ENCODE measurements at regions not wholly inside any gene's neighbourhood (a gene's known extent, or its start where the extent isn't known, plus 50 kb on each side); places are given as distances from the start of the nearest gene placed in this dataset.

GRCh38 chr5:152260940-152261339 is 144.1 kb downstream of the NMUR2 start:
- H3K9me3 ChIP-seq (ENCODE audit: control insufficient read depth in 1 of 2, insufficient read depth in 1 of 2, low read depth in 1 of 2, low read length in 2 of 2) = no peaks in the 10 kb centered on the region
- no peak overlapping the region for H3K4me2 ChIP-seq (ENCODE audit: low read length)
- H2AFZ ChIP-seq (ENCODE audit: low read depth, low read length, poor library complexity, severe bottlenecking) = no peak overlapping the region
- POLR2A ChIA-PET = no interaction called here
- no peak for ATAC-seq
- intact Hi-C loops (cut with micrococcal nuclease) = no loop called here
- no peaks in the 10 kb centered on the region for H3K9me2 ChIP-seq (ENCODE audit: insufficient read depth)
- H3K27me3 ChIP-seq (ENCODE audit: insufficient read depth, low read length) = peaks cover 6% of the 10 kb centered on the region; the same call in 1 of the 2 replicates
- H3K4me3 ChIP-seq (replicated peaks in 1 of 2; ENCODE audit: low read depth in 1 of 2, low read length in 2 of 2) = no peak overlapping the region
- H3K27ac ChIP-seq (ENCODE audit: low read depth, low read length) = no peak overlapping the region
- no peak for TF ChIP-seq JUND (IDR thresholded peaks at IDR 0.05)
- no peaks in the 10 kb centered on the region for H3K36me3 ChIP-seq (ENCODE audit: control insufficient read depth in 1 of 2, insufficient read depth in 2 of 2, low read length in 2 of 2)
- no peaks in the 10 kb centered on the region for H3K4me1 ChIP-seq (ENCODE audit: control insufficient read depth in 1 of 2, insufficient read depth in 2 of 2, low read length in 2 of 2)
- H4K20me1 ChIP-seq (ENCODE audit: insufficient read depth) = no peaks in the 10 kb centered on the region
- CTCF ChIA-PET = no interaction called here
- RAD21 ChIA-PET (ENCODE audit: low non-redundant PET in 1 of 2, low total read pairs in 2 of 2, uncharacterized antibody in 2 of 2, unreplicated experiment in 2 of 2) = no interaction called here
- no TSS peak for BruUV-seq (replicated peaks)
- DNase-seq (ENCODE audit: low read depth, low spot score) = no peak
- no peaks in the 10 kb centered on the region for H3K79me2 ChIP-seq (ENCODE audit: insufficient read depth, low read length)
- no peak overlapping the region for H3K9ac ChIP-seq (ENCODE audit: low read length)

GRCh38 chr5:152259702-152260101 is 145.4 kb downstream of the NMUR2 start:
- Histone ChIP-seq H3K27ac (ENCODE audit: low read depth, low read length) (no peak overlapping the region), H3K9ac (ENCODE audit: low read length) (no peak overlapping the region), H3K4me2 (ENCODE audit: low read length) (no peak overlapping the region), H3K27me3 (ENCODE audit: insufficient read depth, low read length) (peaks cover 6% of the 10 kb centered on the region; the same call in 1 of the 2 replicates), H4K20me1 (ENCODE audit: insufficient read depth) (no peaks in the 10 kb centered on the region), H3K9me3 (ENCODE audit: control insufficient read depth in 1 of 2, insufficient read depth in 1 of 2, low read depth in 1 of 2, low read length in 2 of 2) (no peaks in the 10 kb centered on the region), H3K9me2 (ENCODE audit: insufficient read depth) (no peaks in the 10 kb centered on the region), H3K4me1 (ENCODE audit: control insufficient read depth in 1 of 2, insufficient read depth in 2 of 2, low read length in 2 of 2) (no peaks in the 10 kb centered on the region), H2AFZ (ENCODE audit: low read depth, low read length, poor library complexity, severe bottlenecking) (no peak overlapping the region), H3K36me3 (ENCODE audit: control insufficient read depth in 1 of 2, insufficient read depth in 2 of 2, low read length in 2 of 2) (no peaks in the 10 kb centered on the region), H3K4me3 (replicated peaks in 1 of 2; ENCODE audit: low read depth in 1 of 2, low read length in 2 of 2) (no peak overlapping the region), H3K79me2 (ENCODE audit: insufficient read depth, low read length) (no peaks in the 10 kb centered on the region)
- ChIA-PET RAD21 (ENCODE audit: low non-redundant PET in 1 of 2, low total read pairs in 2 of 2, uncharacterized antibody in 2 of 2, unreplicated experiment in 2 of 2) (no interaction called here), CTCF (no interaction called here), POLR2A (no interaction called here)
- no TSS peak for BruUV-seq (replicated peaks)
- intact Hi-C loops (cut with micrococcal nuclease) = no loop called here
- no peak for ATAC-seq
- no peak for DNase-seq (ENCODE audit: low read depth, low spot score)
- TF ChIP-seq RAD21 (IDR thresholded peaks at IDR 0.05; ENCODE audit: low read depth) = no peak
- no peak for TF ChIP-seq JUND (IDR thresholded peaks at IDR 0.05)
- no peak for TF ChIP-seq FOSL1 (IDR thresholded peaks at IDR 0.05; ENCODE audit: low read depth)
- TF ChIP-seq, protein P1, sequence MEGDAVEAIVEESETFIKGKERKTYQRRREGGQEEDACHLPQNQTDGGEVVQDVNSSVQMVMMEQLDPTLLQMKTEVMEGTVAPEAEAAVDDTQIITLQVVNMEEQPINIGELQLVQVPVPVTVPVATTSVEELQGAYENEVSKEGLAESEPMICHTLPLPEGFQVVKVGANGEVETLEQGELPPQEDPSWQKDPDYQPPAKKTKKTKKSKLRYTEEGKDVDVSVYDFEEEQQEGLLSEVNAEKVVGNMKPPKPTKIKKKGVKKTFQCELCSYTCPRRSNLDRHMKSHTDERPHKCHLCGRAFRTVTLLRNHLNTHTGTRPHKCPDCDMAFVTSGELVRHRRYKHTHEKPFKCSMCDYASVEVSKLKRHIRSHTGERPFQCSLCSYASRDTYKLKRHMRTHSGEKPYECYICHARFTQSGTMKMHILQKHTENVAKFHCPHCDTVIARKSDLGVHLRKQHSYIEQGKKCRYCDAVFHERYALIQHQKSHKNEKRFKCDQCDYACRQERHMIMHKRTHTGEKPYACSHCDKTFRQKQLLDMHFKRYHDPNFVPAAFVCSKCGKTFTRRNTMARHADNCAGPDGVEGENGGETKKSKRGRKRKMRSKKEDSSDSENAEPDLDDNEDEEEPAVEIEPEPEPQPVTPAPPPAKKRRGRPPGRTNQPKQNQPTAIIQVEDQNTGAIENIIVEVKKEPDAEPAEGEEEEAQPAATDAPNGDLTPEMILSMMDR (IDR thresholded peaks at IDR 0.05 in 2 of 3, conservative IDR thresholded peaks at IDR 0.05 in 1 of 3; ENCODE audit: borderline replicate concordance in 1 of 3, insufficient read depth in 1 of 3, low read depth in 2 of 3, low read length in 2 of 3) = no peak
- no peak for TF ChIP-seq ELF1 (IDR thresholded peaks at IDR 0.05; ENCODE audit: borderline replicate concordance, low read depth)

All from HCT116 (cell line).